H9 (cell line): ENCODE measurements at regions not wholly inside any gene's neighbourhood (a gene's known extent, or its start where the extent isn't known, plus 50 kb on each side); places are given as distances from the start of the nearest gene placed in this dataset.
"Not testable (repeated sequence)": the region's sequence is repeated elsewhere in the genome, so short reads cannot be mapped to it uniquely, and the experiment has no call there.

ENCODE experiments used
- DNase-seq: peaks from one replicate; pipeline ENCODE4 v3.0.0-alpha.2; 2017
- H2AFZ ChIP-seq: one replicate; pipeline ENCODE4 v1.6.1; 2013; ENCODE audit warnings: mild to moderate bottlenecking, low read length, control low read depth, moderate library complexity
- H2AK5ac ChIP-seq: 2 replicates; pipeline ENCODE4 v1.6.1; 2013; ENCODE audit warnings: low read length, control low read depth, mixed read lengths; ENCODE audit not compliant: insufficient read length
- H2BK120ac ChIP-seq: one replicate; pipeline ENCODE4 v1.6.1; 2013; ENCODE audit warnings: low read depth, mild to moderate bottlenecking, low read length, control low read depth, inconsistent platforms; ENCODE audit not compliant: poor library complexity, severe bottlenecking
- H2BK12ac ChIP-seq: 2 replicates; pipeline ENCODE4 v1.6.1; 2013; ENCODE audit warnings: low read length, control low read depth, mixed read lengths, low read depth; ENCODE audit not compliant: insufficient read length
- H2BK15ac ChIP-seq: 2 replicates; pipeline ENCODE4 v1.6.1; 2013; ENCODE audit warnings: low read depth, low read length, control low read depth
- H2BK20ac ChIP-seq: one replicate; pipeline ENCODE4 v1.6.1; 2013; ENCODE audit warnings: low read depth, mild to moderate bottlenecking, low read length, control low read depth, inconsistent platforms; ENCODE audit not compliant: poor library complexity, severe bottlenecking
- H2BK5ac ChIP-seq: 2 replicates; pipeline ENCODE4 v1.6.1; 2013; ENCODE audit warnings: low read length, control low read depth, mixed read lengths; ENCODE audit not compliant: insufficient read length
- H3K14ac ChIP-seq: 2 replicates; pipeline ENCODE4 v1.6.1; 2013; ENCODE audit warnings: low read length, control low read depth; ENCODE audit not compliant: insufficient read depth
- H3K18ac ChIP-seq: 2 replicates; pipeline ENCODE4 v1.6.1; 2013; ENCODE audit warnings: low read depth, mild to moderate bottlenecking, mixed read lengths, low read length, control low read depth; ENCODE audit not compliant: insufficient read length
- H3K23ac ChIP-seq: 2 replicates; pipeline ENCODE4 v1.6.1; 2013; ENCODE audit warnings: low read length, control low read depth, mixed read lengths, low read depth; ENCODE audit not compliant: insufficient read length
- H3K23me2 ChIP-seq: 2 replicates; pipeline ENCODE4 v1.6.1; 2013; ENCODE audit warnings: low read depth, mild to moderate bottlenecking, mixed read lengths, low read length, control low read depth; ENCODE audit not compliant: insufficient read length, poor library complexity, severe bottlenecking
- H3K27ac ChIP-seq: 2 replicates; pipeline ENCODE4 v1.5.1; 2013; ENCODE audit warnings: low read length, control low read depth, mixed read lengths, low read depth; ENCODE audit not compliant: insufficient read length
- H3K27me3 ChIP-seq: 2 replicates; pipeline ENCODE4 v1.6.1; 2013; ENCODE audit warnings: low read length, control low read depth, inconsistent platforms; ENCODE audit not compliant: insufficient read depth
- H3K4ac ChIP-seq: 2 replicates; pipeline ENCODE4 v1.6.1; 2013; ENCODE audit warnings: low read depth, mild to moderate bottlenecking, control low read depth, inconsistent platforms, low read length, moderate library complexity
- H3K4me1 ChIP-seq: 2 replicates; pipeline ENCODE4 v1.6.1; 2013; ENCODE audit warnings: low read length, control low read depth, inconsistent platforms; ENCODE audit not compliant: insufficient read depth
- H3K4me2 ChIP-seq: 2 replicates; pipeline ENCODE4 v1.6.1; 2013; ENCODE audit warnings: low read length, control low read depth, mixed read lengths; ENCODE audit not compliant: insufficient read length, insufficient read depth
- H3K56ac ChIP-seq: 2 replicates; pipeline ENCODE4 v1.6.1; 2013; ENCODE audit warnings: low read depth, mild to moderate bottlenecking, mixed read lengths, low read length, control low read depth; ENCODE audit not compliant: insufficient read length
- H3K79me1 ChIP-seq: 2 replicates; pipeline ENCODE4 v1.6.1; 2013; ENCODE audit warnings: low read depth, mild to moderate bottlenecking, moderate library complexity, low read length, control low read depth, inconsistent platforms; ENCODE audit not compliant: insufficient read depth, poor library complexity, severe bottlenecking
- H3K79me2 ChIP-seq: 2 replicates; pipeline ENCODE4 v1.6.1; 2013; ENCODE audit warnings: low read length, control low read depth, inconsistent platforms; ENCODE audit not compliant: insufficient read depth
- H3K9ac ChIP-seq: 2 replicates; pipeline ENCODE4 v1.6.1; 2013; ENCODE audit warnings: low read length, control low read depth, mixed read lengths; ENCODE audit not compliant: insufficient read length; ENCODE audit errors: extremely low read depth
- H3K9me3 ChIP-seq: one replicate; pipeline ENCODE4 v1.6.1; 2013; ENCODE audit warnings: low read depth, low read length, inconsistent platforms; ENCODE audit not compliant: control insufficient read depth
- H3T11ph ChIP-seq: one replicate; pipeline ENCODE4 v1.6.1; 2013; ENCODE audit warnings: mild to moderate bottlenecking, low read length, control low read depth, inconsistent platforms
- H4K20me1 ChIP-seq: one replicate; pipeline ENCODE4 v1.6.1; 2013; ENCODE audit not compliant: control insufficient read depth, insufficient read length, insufficient read depth
- H4K5ac ChIP-seq: 2 replicates; pipeline ENCODE4 v1.6.1; 2013; ENCODE audit warnings: low read depth, mild to moderate bottlenecking, mixed read lengths, low read length, control low read depth; ENCODE audit not compliant: insufficient read length
- H4K8ac ChIP-seq: replicated peaks from 2 replicates; pipeline ENCODE4 v1.6.1; 2013; ENCODE audit warnings: low read length, control low read depth, mixed read lengths, low read depth; ENCODE audit not compliant: insufficient read length
- H4K91ac ChIP-seq: 2 replicates; pipeline ENCODE4 v1.6.1; 2013; ENCODE audit warnings: low read depth, mild to moderate bottlenecking, moderate library complexity, mixed read lengths, low read length, control low read depth; ENCODE audit not compliant: insufficient read length
- H3K27ac Mint-ChIP-seq, 3 experiments: 2 replicates in 2 of 3; 3 replicates in 1 of 3; pipeline ENCODE4 v1.8.0; 2020 to 2021; ENCODE audit warnings: mixed read lengths in 3 of 3, mild to moderate bottlenecking in 1 of 3, moderate library complexity in 1 of 3
- H3K27me3 Mint-ChIP-seq: 2 replicates; pipeline ENCODE4 v1.8.0; 2021; ENCODE audit warnings: low read depth, mild to moderate bottlenecking, moderate library complexity, mixed read lengths
- H3K36me3 Mint-ChIP-seq, 3 experiments: 2 replicates in 2 of 3; 3 replicates in 1 of 3; pipeline ENCODE4 v1.8.0; 2020 to 2021; ENCODE audit warnings: low read depth in 3 of 3, mixed read lengths in 3 of 3; ENCODE audit not compliant: insufficient read depth in 1 of 3
- H3K4me1 Mint-ChIP-seq, 2 experiments: 2 replicates each; pipeline ENCODE4 v1.8.0; 2020; ENCODE audit warnings: mixed read lengths in 2 of 2
- H3K4me3 Mint-ChIP-seq, 2 experiments: 2 replicates in 1 of 2; 3 replicates in 1 of 2; pipeline ENCODE4 v1.8.0; 2020 to 2021; ENCODE audit warnings: mild to moderate bottlenecking in 2 of 2, mixed read lengths in 2 of 2, moderate library complexity in 1 of 2
- H3K9me3 Mint-ChIP-seq, 2 experiments: 2 replicates in 1 of 2; 3 replicates in 1 of 2; pipeline ENCODE4 v1.8.0; 2020; ENCODE audit warnings: mild to moderate bottlenecking in 2 of 2, mixed read lengths in 2 of 2, moderate library complexity in 1 of 2
- WGBS: extraction: QIAGEN DNeasy Blood & Tissue Kit; methylation state at CpG from one replicate; pipeline ENCODE4 v1.1.7; 2013; ENCODE audit warnings: missing lambda C conversion rate, low lambda C conversion rate, mixed read lengths; ENCODE audit not compliant: insufficient read length; ENCODE audit errors: extremely low coverage; 5-methylcytosine and 5-hydroxymethylcytosine counted together

GRCh38 chr14:27831978-27832377, 934.6 kb upstream of the FOXG1 start:
- H3K36me3 Mint-ChIP-seq, H3K27ac Mint-ChIP-seq, H3K4me1 ChIP-seq, H2BK20ac ChIP-seq, H3K4me2 ChIP-seq, H3K9me3 Mint-ChIP-seq, H3T11ph ChIP-seq, H3K79me2 ChIP-seq, H4K20me1 ChIP-seq, H3K27me3 ChIP-seq, H2BK120ac ChIP-seq, H3K4ac ChIP-seq, H3K79me1 ChIP-seq, H3K23ac ChIP-seq, H2BK15ac ChIP-seq, H3K4me3 Mint-ChIP-seq, H3K27me3 Mint-ChIP-seq, H3K9ac ChIP-seq, H3K9me3 ChIP-seq, H3K18ac ChIP-seq, H3K4me1 Mint-ChIP-seq, H2AK5ac ChIP-seq, H3K23me2 ChIP-seq, H3K56ac ChIP-seq, H2BK12ac ChIP-seq, H2AFZ ChIP-seq, H3K27ac ChIP-seq, H4K91ac ChIP-seq, H2BK5ac ChIP-seq, DNase-seq, H4K5ac ChIP-seq, H3K14ac ChIP-seq, H4K8ac ChIP-seq: not testable (repeated sequence)
- no CpG with 5 or more reads among the region's 3 CpGs for WGBS

GRCh38 chr14:27833001-27833400, 933.6 kb upstream of the FOXG1 start:
- H3K18ac ChIP-seq, H3K9ac ChIP-seq, H3K23ac ChIP-seq, H2BK12ac ChIP-seq, H3K56ac ChIP-seq, H3K9me3 Mint-ChIP-seq, H3K14ac ChIP-seq, H3K23me2 ChIP-seq, H4K5ac ChIP-seq, H3K4me3 Mint-ChIP-seq, H3K79me2 ChIP-seq, H3K36me3 Mint-ChIP-seq, H3K4me1 Mint-ChIP-seq, H2BK15ac ChIP-seq, H3K27me3 ChIP-seq, H3K4ac ChIP-seq, H3K4me2 ChIP-seq, H3K27ac Mint-ChIP-seq, H2BK120ac ChIP-seq, H2AK5ac ChIP-seq, H2AFZ ChIP-seq, H4K20me1 ChIP-seq, DNase-seq, H3K79me1 ChIP-seq, H2BK5ac ChIP-seq, H4K8ac ChIP-seq, H3T11ph ChIP-seq, H3K9me3 ChIP-seq, H2BK20ac ChIP-seq, H3K27ac ChIP-seq, H3K4me1 ChIP-seq, H3K27me3 Mint-ChIP-seq, H4K91ac ChIP-seq: not testable (repeated sequence)
- WGBS: no CpG with 5 or more reads among the region's 5 CpGs
